OCI-LY1 (cell line): ENCODE measurements at regions not wholly inside any gene's neighbourhood (a gene's known extent, or its start where the extent isn't known, plus 50 kb on each side); places are given as distances from the start of the nearest gene placed in this dataset.

Experiments
- CTCF ChIP-seq: fragments of 200-600 bp; sonication (generic), shearing (Covaris generic); IDR thresholded peaks from 2 replicates; pipeline ENCODE4 v1.5.1; 2017; ENCODE audit warnings: mild to moderate bottlenecking, antibody characterized with exemption, low read length, moderate library complexity, mixed read lengths
- EZH2 ChIP-seq: fragments of 200-600 bp; sonication (generic), shearing (Covaris generic); IDR thresholded peaks from 2 replicates; pipeline ENCODE4 v1.8.0; 2017; ENCODE audit warnings: borderline replicate concordance, mixed run types, mild to moderate bottlenecking, antibody characterized with exemption, low read length, moderate library complexity, mixed read lengths

GRCh38 chr16:11445486-11445885 lies 100.2 kb downstream of the RMI2 start:
- TF ChIP-seq CTCF: no peak
- TF ChIP-seq EZH2: no peak
